KOPT-K1 (cell line): ENCODE measurements at regions not wholly inside any gene's neighbourhood (a gene's known extent, or its start where the extent isn't known, plus 50 kb on each side); places are given as distances from the start of the nearest gene placed in this dataset.
"Not testable (repeated sequence)": the region's sequence is repeated elsewhere in the genome, so short reads cannot be mapped to it uniquely, and the experiment has no call there.

Experiments used
- H3K27ac ChIP-seq: fragments of 200-600 bp; sonication (generic); 2 replicates; pipeline ENCODE4 v1.5.1; 2016; ENCODE audit warnings: antibody characterized with exemption, mild to moderate bottlenecking, low read depth, low read length; ENCODE audit not compliant: poor library complexity, severe bottlenecking
- H3K36me3 ChIP-seq: fragments of 200-600 bp; sonication (generic); 2 replicates; pipeline ENCODE4 v1.5.1; 2017; ENCODE audit warnings: antibody characterized with exemption, mild to moderate bottlenecking, low read length, moderate library complexity; ENCODE audit not compliant: insufficient read depth
- H3K9me3 ChIP-seq: fragments of 200-600 bp; sonication (generic); 2 replicates; pipeline ENCODE4 v1.5.1; 2017; ENCODE audit warnings: antibody characterized with exemption, low read length, mild to moderate bottlenecking; ENCODE audit not compliant: insufficient read depth, poor library complexity, severe bottlenecking

- Histone ChIP-seq H3K36me3 (no peaks in the 10 kb centered on the region), H3K27ac (no peak overlapping the region), H3K9me3 (no peaks in the 10 kb centered on the region)
These were observed 865.7 kb upstream of the SLC10A2 start for GRCh38 chr13:103931885-103932284.

- Histone ChIP-seq H3K36me3 (no peaks in the 10 kb centered on the region), H3K9me3 (no peaks in the 10 kb centered on the region), H3K27ac (no peak overlapping the region)
These were observed 865.2 kb upstream of the SLC10A2 start for GRCh38 chr13:103931331-103931845.

- no peaks in the 10 kb centered on the region for H3K9me3 ChIP-seq
These were observed 859.9 kb upstream of the SLC10A2 start for GRCh38 chr13:103926118-103926517.

GRCh38 chr13:103908911-103909310 lies 842.7 kb upstream of the SLC10A2 start:
- no peak overlapping the region for H3K27ac ChIP-seq
- no peaks in the 10 kb centered on the region for H3K36me3 ChIP-seq
- H3K9me3 ChIP-seq = no peaks in the 10 kb centered on the region

More at GRCh38 chr13:103926118-103926517, 859.9 kb upstream of the SLC10A2 start:
- Histone ChIP-seq H3K36me3 (no peaks in the 10 kb centered on the region), H3K27ac (no peak overlapping the region)

GRCh38 chr13:103908274-103908673 lies 842.1 kb upstream of the SLC10A2 start:
- Histone ChIP-seq H3K27ac (no peak overlapping the region), H3K9me3 (no peaks in the 10 kb centered on the region), H3K36me3 (no peaks in the 10 kb centered on the region)

- H3K9me3 ChIP-seq = no peaks in the 10 kb centered on the region
- H3K36me3 ChIP-seq = no peaks in the 10 kb centered on the region
- no peak overlapping the region for H3K27ac ChIP-seq
These were observed 837.6 kb upstream of the SLC10A2 start for GRCh38 chr13:103903790-103904189.

GRCh38 chr13:103898481-103898880 lies 832.3 kb upstream of the SLC10A2 start:
- no peaks in the 10 kb centered on the region for H3K9me3 ChIP-seq
- no peaks in the 10 kb centered on the region for H3K36me3 ChIP-seq
- H3K27ac ChIP-seq = no peak overlapping the region

- H3K9me3 ChIP-seq = no peaks in the 10 kb centered on the region
- no peak overlapping the region for H3K27ac ChIP-seq
- H3K36me3 ChIP-seq = no peaks in the 10 kb centered on the region
These were observed 829.8 kb upstream of the SLC10A2 start for GRCh38 chr13:103895835-103896531.

- H3K9me3 ChIP-seq = no peaks in the 10 kb centered on the region
- H3K36me3 ChIP-seq = no peaks in the 10 kb centered on the region
- no peak overlapping the region for H3K27ac ChIP-seq
These were observed 828.4 kb upstream of the SLC10A2 start for GRCh38 chr13:103894626-103895025.

- Histone ChIP-seq H3K9me3 (no peaks in the 10 kb centered on the region), H3K27ac (no peak overlapping the region), H3K36me3 (no peaks in the 10 kb centered on the region)
These were observed 818.0 kb upstream of the SLC10A2 start for GRCh38 chr13:103884101-103884723.

GRCh38 chr13:103883698-103884097 lies 817.5 kb upstream of the SLC10A2 start:
- H3K9me3 ChIP-seq = no peaks in the 10 kb centered on the region
- H3K36me3 ChIP-seq = no peaks in the 10 kb centered on the region
- no peak overlapping the region for H3K27ac ChIP-seq

GRCh38 chr13:103883164-103883563 lies 816.9 kb upstream of the SLC10A2 start:
- Histone ChIP-seq H3K9me3 (no peaks in the 10 kb centered on the region), H3K36me3 (no peaks in the 10 kb centered on the region), H3K27ac (no peak overlapping the region)

GRCh38 chr13:103880146-103880545 lies 813.9 kb upstream of the SLC10A2 start:
- H3K36me3 ChIP-seq, H3K9me3 ChIP-seq, H3K27ac ChIP-seq: not testable (repeated sequence)

- no peaks in the 10 kb centered on the region for H3K36me3 ChIP-seq
- H3K9me3 ChIP-seq = no peaks in the 10 kb centered on the region
- H3K27ac ChIP-seq = no peak overlapping the region
These were observed 812.8 kb upstream of the SLC10A2 start for GRCh38 chr13:103878891-103879605.

GRCh38 chr13:103876571-103876970 lies 810.4 kb upstream of the SLC10A2 start:
- Histone ChIP-seq H3K9me3 (no peaks in the 10 kb centered on the region), H3K36me3 (no peaks in the 10 kb centered on the region), H3K27ac (no peak overlapping the region)
